OCI-LY3 (cell line): ENCODE measurements at regions not wholly inside any gene's neighbourhood (a gene's known extent, or its start where the extent isn't known, plus 50 kb on each side); places are given as distances from the start of the nearest gene placed in this dataset.
"Not testable (repeated sequence)": the region's sequence is repeated elsewhere in the genome, so short reads cannot be mapped to it uniquely, and the experiment has no call there.

Experiments
- H2AFZ ChIP-seq: fragments of 200-600, 300-600 bp; shearing (Covaris generic); 2 replicates; pipeline ENCODE4 v1.6.0; 2014; ENCODE audit warnings: antibody characterized with exemption, low read depth, low read length
- H3K27ac ChIP-seq: fragments of 200-600, 300-600 bp; sonication (generic); 2 replicates; pipeline ENCODE4 v1.5.1; 2014; ENCODE audit warnings: mild to moderate bottlenecking, low read length, moderate library complexity, mixed read lengths
- H3K27me3 ChIP-seq: fragments of 200-600, 300-600 bp; sonication (generic); 2 replicates; pipeline ENCODE4 v1.6.1; 2014; ENCODE audit warnings: low read depth, low read length, mixed read lengths
- H3K36me3 ChIP-seq: fragments of 200-600, 300-600 bp; sonication (generic); replicated peaks from 2 replicates; pipeline ENCODE3; 2014; ENCODE audit warnings: low read depth, low read length, mixed read lengths
- H3K4me1 ChIP-seq: fragments of 300-600, 200-600 bp; sonication (generic); 2 replicates; pipeline ENCODE4 v1.6.1; 2014; ENCODE audit warnings: low read length, mixed read lengths
- H3K4me2 ChIP-seq: fragments of 200-600, 300-600 bp; sonication (generic); 2 replicates; pipeline ENCODE4 v1.6.1; 2014; ENCODE audit warnings: low read length, mixed read lengths
- H3K4me3 ChIP-seq: fragments of 300-600, 200-600 bp; sonication (generic); 2 replicates; pipeline ENCODE4 v1.5.1; 2014; ENCODE audit warnings: antibody characterized with exemption, mild to moderate bottlenecking, low read length, moderate library complexity
- H3K79me2 ChIP-seq: fragments of 300-600, 200-600 bp; shearing (Covaris generic); 2 replicates; pipeline ENCODE4 v1.6.1; 2014; ENCODE audit warnings: mild to moderate bottlenecking, low read length, mixed read lengths
- H3K9ac ChIP-seq: fragments of 300-600, 200-600 bp; shearing (Covaris generic); 2 replicates; pipeline ENCODE4 v1.6.0; 2014; ENCODE audit warnings: mild to moderate bottlenecking, low read length, moderate library complexity
- H3K9me3 ChIP-seq: fragments of 200-600, 300-600 bp; shearing (Covaris generic); 2 replicates; pipeline ENCODE4 v1.6.1; 2014; ENCODE audit warnings: low read length, mixed read lengths; ENCODE audit not compliant: insufficient read depth
- H4K20me1 ChIP-seq: fragments of 200-600, 300-600 bp; sonication (generic); 2 replicates; pipeline ENCODE4 v1.6.1; 2016; ENCODE audit warnings: low read length, mixed read lengths; ENCODE audit not compliant: insufficient read depth
- EZH2phosphoT487 ChIP-seq: fragments of 200-600 bp; shearing (Covaris generic); IDR thresholded peaks from 2 replicates; pipeline ENCODE4 v1.6.1; 2018; ENCODE audit warnings: antibody characterized with exemption, mixed run types, low read depth
- TF ChIP-seq, protein P1 (sequence below): fragments of 200-600, 300-600 bp; sonication (generic); IDR thresholded peaks from 2 replicates; pipeline ENCODE4 v1.5.1; 2014; ENCODE audit warnings: antibody characterized with exemption, low read length, low read depth

DNA sequence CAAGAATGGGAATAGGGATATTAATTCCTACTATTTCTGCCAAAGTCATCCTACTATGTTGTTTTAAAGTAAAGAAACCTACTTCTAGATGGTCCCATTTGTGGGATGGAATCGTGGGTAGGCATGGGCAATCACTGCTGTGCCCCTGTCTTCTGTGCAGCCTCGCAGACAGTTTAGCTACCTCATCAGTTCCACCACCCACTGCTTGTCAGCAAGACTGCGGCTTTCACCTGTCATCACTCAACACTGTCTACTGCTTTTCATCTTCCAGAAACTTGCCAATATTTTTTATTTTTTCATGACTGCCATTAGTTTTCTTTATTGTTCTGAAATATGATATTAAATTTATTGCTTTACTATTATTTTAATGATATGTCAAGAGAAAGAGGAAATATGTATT is 368.1 kb upstream of the KYNU start:
- H3K27me3 ChIP-seq = no peaks in the 10 kb centered on the region
- H3K4me1 ChIP-seq = no peaks in the 10 kb centered on the region
- H3K9ac ChIP-seq = no peak overlapping the region
- H2AFZ ChIP-seq = no peak overlapping the region
- H3K4me2 ChIP-seq = no peak overlapping the region
- no peak overlapping the region for H3K27ac ChIP-seq
- no peaks in the 10 kb centered on the region for H3K9me3 ChIP-seq
- no peaks in the 10 kb centered on the region for H3K79me2 ChIP-seq
- H3K36me3 ChIP-seq = no peaks in the 10 kb centered on the region
- no peak overlapping the region for H3K4me3 ChIP-seq
- H4K20me1 ChIP-seq = no peaks in the 10 kb centered on the region
- TF ChIP-seq EZH2phosphoT487 = no peak
- TF ChIP-seq, protein P1, sequence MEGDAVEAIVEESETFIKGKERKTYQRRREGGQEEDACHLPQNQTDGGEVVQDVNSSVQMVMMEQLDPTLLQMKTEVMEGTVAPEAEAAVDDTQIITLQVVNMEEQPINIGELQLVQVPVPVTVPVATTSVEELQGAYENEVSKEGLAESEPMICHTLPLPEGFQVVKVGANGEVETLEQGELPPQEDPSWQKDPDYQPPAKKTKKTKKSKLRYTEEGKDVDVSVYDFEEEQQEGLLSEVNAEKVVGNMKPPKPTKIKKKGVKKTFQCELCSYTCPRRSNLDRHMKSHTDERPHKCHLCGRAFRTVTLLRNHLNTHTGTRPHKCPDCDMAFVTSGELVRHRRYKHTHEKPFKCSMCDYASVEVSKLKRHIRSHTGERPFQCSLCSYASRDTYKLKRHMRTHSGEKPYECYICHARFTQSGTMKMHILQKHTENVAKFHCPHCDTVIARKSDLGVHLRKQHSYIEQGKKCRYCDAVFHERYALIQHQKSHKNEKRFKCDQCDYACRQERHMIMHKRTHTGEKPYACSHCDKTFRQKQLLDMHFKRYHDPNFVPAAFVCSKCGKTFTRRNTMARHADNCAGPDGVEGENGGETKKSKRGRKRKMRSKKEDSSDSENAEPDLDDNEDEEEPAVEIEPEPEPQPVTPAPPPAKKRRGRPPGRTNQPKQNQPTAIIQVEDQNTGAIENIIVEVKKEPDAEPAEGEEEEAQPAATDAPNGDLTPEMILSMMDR = no peak

DNA sequence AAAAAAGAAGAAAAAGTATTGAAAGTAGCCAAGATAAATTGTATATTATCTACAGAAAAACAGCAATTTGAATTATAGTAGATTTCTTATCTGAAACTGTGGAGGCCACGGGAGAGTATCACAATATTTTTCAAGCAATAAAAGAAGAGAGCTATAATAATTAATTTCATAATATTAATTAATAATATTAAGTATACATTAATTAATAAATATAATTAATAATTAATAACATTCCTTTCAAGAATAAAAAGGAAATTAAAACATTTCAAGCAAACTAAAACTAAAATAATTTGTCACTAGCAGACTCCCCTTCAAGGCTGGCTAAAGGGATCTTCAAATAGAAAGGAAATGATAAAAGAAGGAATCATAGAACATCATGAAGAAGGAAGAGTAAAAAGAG is 372.7 kb upstream of the KYNU start:
- Histone ChIP-seq H3K4me2 (no peak overlapping the region), H4K20me1 (no peaks in the 10 kb centered on the region), H3K4me1 (no peaks in the 10 kb centered on the region), H3K27me3 (no peaks in the 10 kb centered on the region), H3K9ac (no peak overlapping the region), H3K27ac (no peak overlapping the region), H2AFZ (no peak overlapping the region), H3K36me3 (no peaks in the 10 kb centered on the region), H3K4me3 (no peak overlapping the region), H3K9me3 (no peaks in the 10 kb centered on the region), H3K79me2 (no peaks in the 10 kb centered on the region)
- no peak for TF ChIP-seq EZH2phosphoT487
- TF ChIP-seq, protein P1 = no peak

DNA sequence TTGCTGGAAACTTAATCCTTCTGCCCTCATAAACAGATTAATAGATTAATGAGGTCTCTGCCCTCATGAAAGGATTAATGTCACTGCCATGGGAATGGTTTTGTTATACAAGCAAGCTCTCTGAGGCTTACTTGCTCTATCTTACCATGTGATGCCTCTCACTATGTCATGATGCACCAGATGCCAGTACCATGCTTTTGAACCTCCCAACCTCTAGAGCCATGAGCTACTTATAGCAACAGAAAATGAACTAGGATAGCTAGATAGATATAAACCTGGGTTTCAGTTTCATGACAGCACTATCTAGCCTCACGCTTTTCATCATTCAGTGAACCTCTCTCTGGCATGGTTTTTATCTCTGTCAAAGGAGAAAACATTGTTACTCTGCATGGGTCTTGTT is 371.6 kb upstream of the LRP1B start:
- no peaks in the 10 kb centered on the region for H3K4me1 ChIP-seq
- no peaks in the 10 kb centered on the region for H3K9me3 ChIP-seq
- H3K9ac ChIP-seq = no peak overlapping the region
- H3K27ac ChIP-seq = no peak overlapping the region
- TF ChIP-seq, protein P1 = no peak
- no peaks in the 10 kb centered on the region for H3K36me3 ChIP-seq
- H3K4me3 ChIP-seq = no peak overlapping the region
- H2AFZ ChIP-seq = no peak overlapping the region
- no peaks in the 10 kb centered on the region for H3K27me3 ChIP-seq
- no peaks in the 10 kb centered on the region for H3K79me2 ChIP-seq
- H3K4me2 ChIP-seq = no peak overlapping the region
- no peaks in the 10 kb centered on the region for H4K20me1 ChIP-seq

GRCh38 chr2:142495141-142495540 is 364.3 kb upstream of the LRP1B start:
- H3K4me1 ChIP-seq = no peaks in the 10 kb centered on the region
- no peak overlapping the region for H3K4me3 ChIP-seq
- TF ChIP-seq, protein P1 = no peak
- TF ChIP-seq EZH2phosphoT487 = no peak
- no peak overlapping the region for H3K27ac ChIP-seq
- no peaks in the 10 kb centered on the region for H4K20me1 ChIP-seq
- H3K9ac ChIP-seq = no peak overlapping the region
- no peak overlapping the region for H3K4me2 ChIP-seq
- H3K9me3 ChIP-seq = no peaks in the 10 kb centered on the region
- no peaks in the 10 kb centered on the region for H3K36me3 ChIP-seq
- no peak overlapping the region for H2AFZ ChIP-seq
- H3K27me3 ChIP-seq = no peaks in the 10 kb centered on the region
- no peaks in the 10 kb centered on the region for H3K79me2 ChIP-seq

DNA sequence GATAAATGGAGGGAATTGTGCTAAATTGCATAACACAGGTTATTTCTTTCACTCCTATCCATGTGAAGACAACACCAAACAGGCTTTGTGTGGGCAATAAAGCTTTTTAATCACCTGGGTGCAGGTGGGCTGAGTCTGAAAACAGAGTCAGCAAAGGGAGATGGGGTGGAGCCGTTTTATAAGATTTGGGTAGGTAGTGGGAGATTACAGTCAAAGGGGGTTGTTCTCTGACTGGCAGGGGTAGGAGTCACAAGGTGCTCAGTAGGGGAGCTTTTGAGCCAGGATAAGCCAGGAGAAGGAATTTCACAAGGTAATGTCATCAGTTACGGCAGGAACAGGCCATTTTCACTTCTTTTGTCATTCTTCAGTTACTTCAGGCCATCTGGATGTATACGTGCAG is 358.8 kb upstream of the LRP1B start:
- not testable (repeated sequence) for H3K4me1 ChIP-seq, H3K9ac ChIP-seq, H3K9me3 ChIP-seq, H2AFZ ChIP-seq, H3K27me3 ChIP-seq, H3K27ac ChIP-seq, H3K4me3 ChIP-seq, H3K4me2 ChIP-seq, H3K79me2 ChIP-seq, H3K36me3 ChIP-seq, H4K20me1 ChIP-seq
